Tibial nerve (tissue), 4 donors: ENCODE measurements at regions not wholly inside any gene's neighbourhood (a gene's known extent, or its start where the extent isn't known, plus 50 kb on each side); places are given as distances from the start of the nearest gene placed in this dataset.
"Not testable (repeated sequence)": the region's sequence is repeated elsewhere in the genome, so short reads cannot be mapped to it uniquely, and the experiment has no call there.

Source experiments
- DNase-seq, 2 donors: peaks; one replicate each; pipeline ENCODE4 v3.0.0-alpha.2; 2019; ENCODE audit warnings: low spot score in 2 of 2
- H3K27ac ChIP-seq, 4 donors: fragments of 200-600 bp; sonication (generic) in 3 of 4; one replicate each; pipeline ENCODE4 v1.5.1; 2017 to 2019; ENCODE audit warnings: mild to moderate bottlenecking in 1 of 4
- H3K27me3 ChIP-seq, 2 donors: fragments of 200-600 bp; sonication (generic) in 1 of 2; one replicate each; pipeline versions ENCODE4 v1.5.1 to v1.6.0; 2017 to 2019
- H3K36me3 ChIP-seq, 3 donors: fragments of 200-600 bp; sonication (generic); one replicate each; pipeline ENCODE4 v1.5.1; 2018 to 2019
- H3K4me1 ChIP-seq, 4 donors: fragments of 200-600 bp; sonication (generic) in 3 of 4; one replicate each; pipeline ENCODE4 v1.5.1; 2017 to 2019
- H3K4me3 ChIP-seq, 4 donors: fragments of 200-600 bp; sonication (generic) in 3 of 4; one replicate each; pipeline ENCODE4 v1.5.1; 2017 to 2019; ENCODE audit warnings: mild to moderate bottlenecking in 1 of 4, moderate library complexity in 1 of 4
- H3K9me3 ChIP-seq, 4 donors: fragments of 200-600 bp; sonication (generic) in 3 of 4; one replicate each; pipeline ENCODE4 v1.5.1; 2017 to 2019
- CTCF ChIP-seq, 5 experiments: fragments of 200-600 bp in 3 of 5; fragments of 450-650 bp in 2 of 5; sonication (generic) in 3 of 5; IDR thresholded peaks; one replicate each; pipeline ENCODE4 v1.5.1; 2016 to 2019; ENCODE audit warnings: antibody characterized with exemption in 5 of 5, mild to moderate bottlenecking in 3 of 5, moderate library complexity in 2 of 5
- EP300 ChIP-seq, 2 donors: sonication (generic); formaldehyde crosslinking; IDR thresholded peaks; one replicate each; pipeline ENCODE4 v1.6.1; 2017; ENCODE audit warnings: antibody characterized with exemption in 2 of 2, mild to moderate bottlenecking in 1 of 2
- POLR2A ChIP-seq, 2 donors: fragments of 450-650 bp; IDR thresholded peaks; one replicate each; pipeline ENCODE4 v1.6.1; 2017; ENCODE audit warnings: antibody characterized with exemption in 2 of 2, mild to moderate bottlenecking in 2 of 2, moderate library complexity in 2 of 2
- WGBS, 2 donors: methylation state at CpG; one replicate each; pipeline ENCODE4 v1.1.5; 2018; 5-methylcytosine and 5-hydroxymethylcytosine counted together

DNA sequence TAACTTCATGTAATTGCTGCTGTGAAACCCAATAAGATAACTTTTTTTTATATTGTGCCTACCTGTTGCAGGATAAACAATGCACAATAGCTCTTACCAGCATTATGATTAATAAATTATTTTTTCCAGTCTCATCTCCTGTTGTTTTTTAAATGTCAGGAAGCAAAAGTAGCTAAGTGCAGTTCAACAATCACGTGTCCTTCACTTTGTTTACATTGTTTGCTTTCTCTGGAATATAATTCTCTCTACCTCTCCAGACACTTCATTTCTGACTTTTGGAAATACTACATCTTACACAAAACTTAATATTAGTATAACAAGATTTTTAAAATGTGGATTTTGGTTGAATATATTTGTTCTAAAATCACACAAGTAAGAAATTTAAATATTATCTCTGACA is 1359.4 kb downstream of the SLITRK1 start:
- no peaks in the 10 kb centered on the region for H3K27me3 ChIP-seq
- DNase-seq: no peak
- no peaks in the 10 kb centered on the region for H3K9me3 ChIP-seq
- WGBS, 2 donors: 32 to 43% methylated on average over 1 of the region's 1 CpG
- H3K4me1 ChIP-seq: no peaks in the 10 kb centered on the region
- no peak for TF ChIP-seq CTCF (IDR thresholded peaks at IDR 0.05)
- TF ChIP-seq POLR2A (IDR thresholded peaks at IDR 0.05): no peak
- TF ChIP-seq EP300 (IDR thresholded peaks at IDR 0.05): no peak
- no peaks in the 10 kb centered on the region for H3K36me3 ChIP-seq
- no peak overlapping the region for H3K27ac ChIP-seq
- H3K4me3 ChIP-seq: no peak overlapping the region

DNA sequence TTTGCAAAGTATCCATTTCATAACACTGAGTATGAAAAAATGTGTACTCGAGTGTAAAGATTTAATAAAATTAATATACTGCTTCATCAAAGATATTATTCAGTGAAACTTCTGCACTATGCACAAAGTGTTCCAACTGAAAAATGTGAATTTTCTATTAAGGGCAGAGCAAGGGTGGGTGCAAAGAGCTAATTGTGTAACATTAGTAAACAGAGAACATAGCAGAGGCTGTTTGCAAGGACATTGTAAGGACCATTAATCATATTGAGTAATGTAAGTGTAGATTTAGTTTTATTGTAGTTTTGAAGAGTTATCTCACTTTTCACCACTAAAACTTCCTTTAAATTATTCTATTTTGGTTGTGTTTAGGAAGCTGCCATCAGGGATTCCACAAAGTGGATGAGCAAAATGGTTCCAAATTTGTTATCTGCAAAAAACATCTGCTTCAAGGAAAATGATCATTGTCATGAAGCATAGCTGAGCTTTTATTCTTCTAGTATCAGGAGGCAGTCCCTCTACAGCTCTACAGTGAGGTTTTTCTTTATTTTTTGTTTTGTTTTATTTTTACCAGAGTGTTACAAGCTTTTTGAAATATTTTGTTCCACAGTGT is 1375.4 kb downstream of the SLITRK1 start:
- Histone ChIP-seq H3K27ac (no peak overlapping the region), H3K36me3 (no peaks in the 10 kb centered on the region), H3K27me3 (no peaks in the 10 kb centered on the region), H3K4me3 (no peak overlapping the region), H3K9me3 (no peaks in the 10 kb centered on the region), H3K4me1 (peaks cover 0 to 3% (median 1%) of the 10 kb centered on the region in 4 donors)
- no peak for DNase-seq
- no peak for TF ChIP-seq EP300 (IDR thresholded peaks at IDR 0.05)
- WGBS, 2 donors: 33 to 43% methylated on average over 1 of the region's 1 CpG

DNA sequence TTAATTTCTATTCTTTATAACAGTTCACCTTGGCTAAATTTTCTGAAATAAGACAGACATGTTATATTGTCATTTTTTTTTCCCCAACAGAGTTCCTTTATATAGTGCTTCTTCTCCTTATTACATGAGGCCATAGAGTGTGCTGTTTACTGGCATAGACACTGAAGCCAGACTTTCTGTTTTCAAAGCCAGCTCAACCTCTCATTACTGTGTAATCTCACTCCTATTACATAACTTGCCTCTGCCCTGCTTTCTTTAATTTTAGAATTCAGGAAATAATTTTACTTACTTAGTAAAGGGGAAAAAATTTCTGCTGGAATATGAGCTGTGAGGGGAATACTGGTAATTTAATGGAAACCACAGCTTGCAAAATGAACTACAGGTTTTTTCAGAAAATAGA is 1380.4 kb downstream of the SLITRK1 start:
- Histone ChIP-seq H3K27ac (no peak overlapping the region), H3K36me3 (no peaks in the 10 kb centered on the region), H3K4me3 (no peak overlapping the region), H3K27me3 (no peaks in the 10 kb centered on the region), H3K9me3 (no peaks in the 10 kb centered on the region), H3K4me1 (peaks cover 0 to 2% (median 0%) of the 10 kb centered on the region in 4 donors)
- no peak for DNase-seq
- TF ChIP-seq CTCF (IDR thresholded peaks at IDR 0.05) (no peak), EP300 (IDR thresholded peaks at IDR 0.05) (no peak), POLR2A (IDR thresholded peaks at IDR 0.05) (no peak)

DNA sequence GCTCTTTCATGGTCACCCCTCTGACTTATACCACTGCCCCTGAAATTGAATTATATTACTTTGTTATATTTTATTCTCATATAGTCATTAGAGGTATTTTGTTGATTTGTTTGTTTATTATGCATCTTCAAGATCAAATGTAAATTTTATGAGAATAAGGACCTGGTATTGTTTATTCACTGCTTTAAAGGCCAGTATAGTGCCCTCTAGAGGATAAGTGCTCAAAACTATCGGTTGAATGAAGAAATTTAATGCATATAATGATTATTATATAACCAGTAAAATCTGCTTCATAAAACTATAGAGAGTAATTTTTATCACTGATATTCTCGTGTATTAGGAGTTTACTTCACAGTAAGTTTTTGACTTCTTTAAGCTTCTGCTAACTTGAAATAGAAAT is 1401.9 kb downstream of the SLITRK1 start:
- Histone ChIP-seq H3K4me3 (no peak overlapping the region), H3K27ac (no peak overlapping the region), H3K36me3 (no peaks in the 10 kb centered on the region), H3K9me3 (no peaks in the 10 kb centered on the region), H3K27me3 (no peaks in the 10 kb centered on the region), H3K4me1 (no peaks in the 10 kb centered on the region)
- DNase-seq: no peak
- no peak for TF ChIP-seq POLR2A (IDR thresholded peaks at IDR 0.05)
- TF ChIP-seq CTCF (IDR thresholded peaks at IDR 0.05): no peak
- TF ChIP-seq EP300 (IDR thresholded peaks at IDR 0.05): no peak
- WGBS, 2 donors: 43 to 46% methylated on average over 2 of the region's 2 CpGs

GRCh38 chr13:82477436-82477835 is 1404.8 kb downstream of the SLITRK1 start:
- H3K27me3 ChIP-seq: no peaks in the 10 kb centered on the region
- no peaks in the 10 kb centered on the region for H3K36me3 ChIP-seq
- 94 to 96% methylated on average over 1 of the region's 1 CpG for WGBS, 2 donors
- TF ChIP-seq EP300 (IDR thresholded peaks at IDR 0.05) (no peak), POLR2A (IDR thresholded peaks at IDR 0.05) (no peak), CTCF (IDR thresholded peaks at IDR 0.05) (no peak)
- H3K9me3 ChIP-seq: no peaks in the 10 kb centered on the region
- no peak overlapping the region for H3K27ac ChIP-seq
- no peaks in the 10 kb centered on the region for H3K4me1 ChIP-seq
- H3K4me3 ChIP-seq: no peak overlapping the region
- DNase-seq: no peak

GRCh38 chr13:82467626-82468025 is 1414.6 kb downstream of the SLITRK1 start:
- 59 to 75% methylated on average over 1 of the region's 1 CpG for WGBS, 2 donors
- no peaks in the 10 kb centered on the region for H3K27me3 ChIP-seq
- no peaks in the 10 kb centered on the region for H3K4me1 ChIP-seq
- no peaks in the 10 kb centered on the region for H3K36me3 ChIP-seq
- no peak overlapping the region for H3K4me3 ChIP-seq
- DNase-seq: no peak
- no peak for TF ChIP-seq EP300 (IDR thresholded peaks at IDR 0.05)
- H3K27ac ChIP-seq: no peak overlapping the region
- no peaks in the 10 kb centered on the region for H3K9me3 ChIP-seq

GRCh38 chr13:82459575-82459974 is 1422.7 kb downstream of the SLITRK1 start:
- H3K4me1 ChIP-seq, DNase-seq, H3K9me3 ChIP-seq, H3K36me3 ChIP-seq, H3K27ac ChIP-seq, H3K4me3 ChIP-seq, H3K27me3 ChIP-seq: not testable (repeated sequence)
- 67 to 83% methylated on average over 4 of the region's 4 CpGs for WGBS, 2 donors
